ENCODE measurements at regions not wholly inside any gene's neighbourhood (a gene's known extent, or its start where the extent isn't known, plus 50 kb on each side); places are given as distances from the start of the nearest gene placed in this dataset.

DNA sequence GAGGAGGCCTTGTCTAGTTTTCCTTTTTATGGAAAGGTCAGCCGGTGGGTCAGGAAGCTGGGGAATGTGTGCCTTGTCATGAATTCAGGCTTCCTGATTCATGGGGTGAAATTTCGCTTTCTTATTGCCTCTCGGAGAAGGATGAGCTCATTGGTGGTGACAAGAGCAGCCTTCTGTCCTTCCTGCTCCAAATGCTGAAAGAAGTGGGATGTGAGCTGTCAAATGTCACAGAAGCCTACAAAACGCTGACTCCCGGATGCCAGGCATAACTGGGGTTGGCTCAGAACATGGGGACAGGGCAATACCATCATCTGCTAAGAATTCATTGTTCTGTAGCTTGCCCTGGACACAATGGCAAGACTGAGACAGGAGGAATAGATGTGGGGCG, 55.8 kb upstream of the FAM136A start:
- no peak for DNase-seq (ENCODE audit: low read depth, low spot score)

GRCh38 chr2:70356941-70357683, 55.2 kb upstream of the FAM136A start:
- in situ Hi-C loops (cut with HindIII; ENCODE audit: low sequenced_read_pairs) = no loop called here
- DNase-seq (ENCODE audit: low read depth, low spot score) = no peak
- no peak for TF ChIP-seq CTCF (IDR thresholded peaks at IDR 0.05; ENCODE audit: low read depth, low read length)
- H3K4me3 ChIP-seq (ENCODE audit: low read depth, low read length) = no peak overlapping the region

More for the DNA sequence above, 55.8 kb upstream of the FAM136A start:
- in situ Hi-C loops (cut with HindIII; ENCODE audit: low sequenced_read_pairs) = no loop called here
- TF ChIP-seq CTCF (IDR thresholded peaks at IDR 0.05; ENCODE audit: low read depth, low read length) = no peak
- no peak overlapping the region for H3K4me3 ChIP-seq (ENCODE audit: low read depth, low read length)

- TF ChIP-seq CTCF (IDR thresholded peaks at IDR 0.05; ENCODE audit: low read depth, low read length) = no peak
- no peak for DNase-seq (ENCODE audit: low read depth, low spot score)
- in situ Hi-C loops (cut with HindIII; ENCODE audit: low sequenced_read_pairs) = no loop called here
Measured at GRCh38 chr2:70354264-70354949, 52.5 kb upstream of the FAM136A start.

More at GRCh38 chr2:70354264-70354949, 52.5 kb upstream of the FAM136A start:
- no peak overlapping the region for H3K4me3 ChIP-seq (ENCODE audit: low read depth, low read length)
